Activated T-cell treated with anti-CD3 and anti-CD28 coated beads, Interleukin-2, amount 50 U/mL, for 1 hour (primary cell): ENCODE measurements at regions not wholly inside any gene's neighbourhood (a gene's known extent, or its start where the extent isn't known, plus 50 kb on each side); places are given as distances from the start of the nearest gene placed in this dataset.

Experiments
- DNase-seq: peaks from one replicate; pipeline ENCODE4 v3.0.0-alpha.2; 2020

DNA sequence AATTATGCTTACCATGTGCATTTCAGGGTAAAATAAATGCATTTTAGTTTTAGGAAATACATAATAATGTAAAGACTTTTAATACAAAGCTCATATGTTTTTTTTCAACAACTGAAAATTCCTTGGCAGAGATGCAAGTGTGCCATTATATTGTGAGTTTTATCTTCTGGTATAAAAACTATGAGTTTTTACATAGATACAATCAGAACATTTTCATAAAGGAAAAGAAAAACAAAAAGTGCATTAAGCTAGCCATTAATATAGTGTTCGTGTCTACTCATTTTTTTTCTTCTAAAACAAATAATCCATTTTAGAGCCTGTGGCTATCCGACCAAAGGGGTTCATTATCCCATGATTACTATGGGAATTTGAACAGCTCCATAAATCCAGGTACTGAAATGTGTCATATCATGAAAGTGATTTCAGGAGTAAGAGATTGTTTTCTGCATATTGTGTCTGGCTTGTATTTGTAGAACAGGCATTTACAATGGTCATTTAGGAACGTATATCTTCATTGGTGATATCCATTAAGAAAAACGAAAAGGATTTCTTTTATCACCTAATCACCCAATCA, 236.9 kb upstream of the SLC10A2 start:
- no peak for DNase-seq

DNA sequence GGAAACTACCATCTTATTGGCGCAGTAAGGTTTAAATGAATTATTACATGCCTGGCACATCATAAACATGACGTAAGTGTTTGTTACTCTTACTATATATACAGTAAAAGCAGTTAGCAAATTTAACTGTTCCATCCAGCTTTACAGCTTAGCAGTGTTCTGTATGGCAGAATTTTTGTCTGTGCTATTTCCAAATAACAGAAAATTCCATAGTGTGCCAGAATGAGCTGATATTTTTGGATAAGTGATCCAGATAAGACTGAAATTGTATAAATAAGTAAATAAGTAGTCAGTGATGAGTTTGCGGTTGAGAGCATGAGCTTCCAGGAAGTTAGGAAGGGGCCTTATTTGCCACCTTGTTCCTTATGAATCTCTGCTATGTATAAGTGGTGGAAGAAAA, 236.5 kb upstream of the SLC10A2 start:
- DNase-seq, result no peak

DNA sequence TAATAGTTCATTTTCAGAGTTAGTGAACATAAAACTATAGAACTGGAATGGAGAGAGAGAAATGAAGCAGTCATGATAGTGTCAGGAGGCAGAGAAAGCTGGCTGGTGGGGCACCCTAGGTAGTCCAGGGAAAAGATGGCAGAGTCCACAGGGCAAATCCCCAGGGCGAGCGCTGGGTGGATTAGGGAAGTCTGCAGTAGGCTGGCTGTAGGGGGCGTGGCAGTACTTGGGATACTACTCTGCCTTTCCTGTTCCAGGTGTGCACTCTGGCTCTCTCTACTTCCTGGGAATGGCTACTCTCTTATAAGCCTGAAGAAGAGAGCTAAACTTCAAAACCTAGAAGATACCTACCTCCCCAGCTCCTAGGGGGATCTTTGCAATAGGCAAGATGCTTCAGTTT, 232.9 kb upstream of the SLC10A2 start:
- no peak for DNase-seq

DNA sequence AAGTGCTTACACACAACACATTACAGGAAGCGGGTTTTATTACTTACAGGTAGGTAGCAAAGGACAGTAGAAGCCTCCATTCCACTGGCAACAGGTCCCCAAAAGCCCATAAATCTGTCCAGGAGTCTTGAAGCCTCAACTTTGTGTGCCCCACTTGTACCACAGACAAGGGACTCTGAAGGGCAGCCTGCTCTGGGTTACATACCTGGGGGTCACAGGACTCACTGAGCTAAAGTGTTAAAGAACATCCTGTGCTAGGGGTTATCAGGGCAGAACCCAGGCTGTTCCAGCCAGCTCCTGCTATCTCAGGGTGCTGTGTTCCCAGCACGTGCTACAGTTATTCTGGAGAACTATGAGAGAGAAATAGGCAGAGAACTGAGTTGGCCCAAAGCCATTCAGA, 230.9 kb upstream of the SLC10A2 start:
- DNase-seq, result no peak

DNA sequence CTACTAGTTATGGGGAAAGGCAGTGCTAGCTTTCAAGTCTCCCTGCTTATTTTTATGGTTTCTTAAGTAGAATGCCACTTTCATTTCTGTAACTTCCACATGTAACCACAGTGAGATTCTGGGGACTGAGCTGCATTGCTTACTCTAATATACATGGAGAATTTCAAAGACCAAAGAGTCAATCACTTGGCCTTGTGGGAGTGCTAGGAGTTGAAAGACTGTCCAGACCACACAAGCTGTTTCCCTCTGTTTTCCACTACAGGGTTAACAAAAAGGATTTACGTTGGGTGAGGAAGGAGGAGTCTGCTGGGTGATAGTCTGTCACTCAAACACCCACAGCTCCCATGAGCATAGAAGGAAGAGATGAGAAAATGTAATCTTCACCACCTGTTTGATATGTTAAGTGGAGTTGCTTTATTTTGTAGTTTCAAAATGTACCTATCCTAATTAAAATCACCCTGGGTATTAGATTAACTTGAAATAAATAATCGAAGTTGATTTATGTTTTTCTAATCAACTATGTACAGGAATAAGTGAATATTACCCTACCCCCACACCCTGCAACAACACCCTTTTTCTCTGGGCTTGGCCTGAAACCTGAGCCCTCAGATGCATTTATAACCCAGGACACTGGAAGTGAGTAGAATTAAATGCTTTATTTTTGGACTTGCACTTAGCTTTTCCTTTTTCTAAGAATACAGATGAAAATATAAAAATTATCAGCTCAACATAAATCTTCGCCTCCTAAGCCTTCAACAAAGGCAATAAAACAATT, 225.8 kb upstream of the SLC10A2 start:
- DNase-seq, result no peak

DNA sequence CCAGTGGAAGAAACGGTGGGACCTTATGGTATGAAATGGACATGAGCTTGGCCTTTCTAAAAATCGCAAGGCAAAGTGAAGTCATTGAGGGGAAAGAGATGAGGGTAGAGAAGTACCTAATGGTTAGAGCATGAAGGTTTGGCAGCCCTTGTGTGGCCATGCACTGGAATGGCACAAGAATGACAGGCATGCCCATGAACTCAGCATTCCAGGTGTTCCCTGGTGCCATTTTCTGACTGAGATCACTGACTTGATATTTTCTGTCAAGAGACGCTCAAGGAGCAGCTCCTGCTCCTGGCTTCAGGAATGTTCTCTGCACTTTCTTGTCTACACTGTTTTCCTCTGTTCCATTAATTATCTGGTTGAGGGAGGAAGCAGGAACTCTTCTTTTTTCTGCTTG, 225.0 kb upstream of the SLC10A2 start:
- DNase-seq, result no peak

DNA sequence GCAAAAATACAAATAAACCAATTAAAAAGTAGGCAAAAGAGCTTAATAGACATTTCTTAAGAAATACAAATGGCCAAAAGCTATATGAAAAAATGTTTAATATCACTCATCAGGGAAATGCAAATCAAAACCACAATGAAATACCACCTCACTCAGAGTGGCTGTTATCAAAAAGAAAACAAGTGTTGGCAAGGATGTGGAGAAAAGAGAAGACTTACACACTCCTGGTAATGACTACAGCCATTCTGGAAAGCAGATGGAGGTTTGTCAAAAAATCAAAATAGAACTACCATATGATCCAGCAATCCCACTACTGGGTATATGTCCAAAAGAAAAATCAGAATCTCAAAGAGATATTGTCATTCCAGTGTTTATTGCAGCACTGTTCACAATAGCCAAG, 223.5 kb upstream of the SLC10A2 start:
- no peak for DNase-seq

DNA sequence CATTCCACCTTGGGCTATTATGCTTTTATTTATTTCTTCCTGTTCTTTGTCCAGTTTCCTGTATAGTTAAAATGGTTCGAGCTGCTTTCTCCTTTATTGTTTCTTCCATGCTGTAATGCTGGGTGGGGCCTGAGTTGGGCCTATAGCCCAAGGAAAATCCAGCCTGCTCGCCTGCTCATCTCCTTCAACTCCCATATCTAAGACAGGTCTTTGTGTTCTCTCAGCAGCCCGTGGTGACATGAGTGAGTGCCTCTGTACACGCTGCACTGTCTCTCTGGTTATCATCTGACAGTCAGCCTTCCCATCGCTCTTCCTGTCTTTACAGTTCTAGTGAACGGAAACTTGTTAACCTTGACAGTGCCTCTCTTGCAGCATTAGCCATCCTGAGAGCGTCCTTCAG, 221.9 kb upstream of the SLC10A2 start:
- DNase-seq, result no peak

DNA sequence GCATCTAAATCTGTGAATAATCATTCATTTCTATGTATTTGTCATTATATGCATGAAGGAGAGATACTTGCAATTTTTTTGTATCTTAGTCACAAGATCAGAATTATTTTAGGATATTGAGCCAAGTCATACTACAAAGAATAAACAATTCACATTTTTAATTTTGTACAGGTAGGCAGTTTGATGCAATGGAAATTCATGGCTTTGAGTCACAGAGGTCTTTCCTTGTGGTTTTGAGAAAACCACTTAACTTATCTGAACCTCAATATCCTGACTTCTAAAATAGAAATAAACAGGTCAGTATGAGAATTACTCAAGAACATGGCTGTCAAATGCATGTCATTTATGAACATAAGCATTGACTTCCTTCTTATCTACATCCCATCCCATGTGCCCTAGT, 221.4 kb upstream of the SLC10A2 start:
- DNase-seq, result no peak

DNA sequence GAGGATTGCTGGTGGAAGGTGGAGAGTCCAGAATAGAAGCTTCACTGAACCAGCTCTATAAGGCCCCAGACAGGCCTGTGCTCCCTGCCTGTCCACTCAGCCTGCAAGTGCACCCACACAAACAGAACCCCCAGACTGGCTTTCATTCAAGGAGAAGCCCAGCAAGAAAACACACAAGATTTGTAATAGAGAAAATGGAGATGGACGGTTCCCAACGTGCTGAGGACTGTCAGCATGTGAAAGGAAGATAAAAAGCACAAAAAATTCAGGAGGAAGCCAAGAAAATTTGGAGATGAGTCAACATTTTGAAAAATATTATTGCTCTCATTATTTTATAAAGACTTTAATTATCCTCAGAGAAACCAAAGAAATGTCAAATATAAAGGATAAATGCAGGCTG, 218.2 kb upstream of the SLC10A2 start:
- DNase-seq, result no peak

DNA sequence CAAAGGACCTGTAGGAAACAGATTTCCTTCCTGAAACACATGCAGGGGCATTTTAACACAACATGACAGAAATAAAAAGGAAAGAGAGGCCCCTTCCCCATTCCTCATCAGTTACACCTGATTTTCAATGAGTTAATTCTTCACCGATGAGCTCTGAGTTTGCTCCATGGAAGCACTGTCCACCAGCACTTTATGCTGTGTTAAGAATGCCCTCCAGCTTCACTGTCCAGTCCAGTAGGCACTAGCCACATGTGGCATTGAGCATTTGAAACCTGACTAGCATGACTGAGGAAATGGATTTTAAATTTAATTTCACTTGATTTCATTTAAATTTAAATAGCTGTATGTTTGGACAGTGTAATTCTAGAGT, 217.2 kb upstream of the SLC10A2 start:
- no peak for DNase-seq

DNA sequence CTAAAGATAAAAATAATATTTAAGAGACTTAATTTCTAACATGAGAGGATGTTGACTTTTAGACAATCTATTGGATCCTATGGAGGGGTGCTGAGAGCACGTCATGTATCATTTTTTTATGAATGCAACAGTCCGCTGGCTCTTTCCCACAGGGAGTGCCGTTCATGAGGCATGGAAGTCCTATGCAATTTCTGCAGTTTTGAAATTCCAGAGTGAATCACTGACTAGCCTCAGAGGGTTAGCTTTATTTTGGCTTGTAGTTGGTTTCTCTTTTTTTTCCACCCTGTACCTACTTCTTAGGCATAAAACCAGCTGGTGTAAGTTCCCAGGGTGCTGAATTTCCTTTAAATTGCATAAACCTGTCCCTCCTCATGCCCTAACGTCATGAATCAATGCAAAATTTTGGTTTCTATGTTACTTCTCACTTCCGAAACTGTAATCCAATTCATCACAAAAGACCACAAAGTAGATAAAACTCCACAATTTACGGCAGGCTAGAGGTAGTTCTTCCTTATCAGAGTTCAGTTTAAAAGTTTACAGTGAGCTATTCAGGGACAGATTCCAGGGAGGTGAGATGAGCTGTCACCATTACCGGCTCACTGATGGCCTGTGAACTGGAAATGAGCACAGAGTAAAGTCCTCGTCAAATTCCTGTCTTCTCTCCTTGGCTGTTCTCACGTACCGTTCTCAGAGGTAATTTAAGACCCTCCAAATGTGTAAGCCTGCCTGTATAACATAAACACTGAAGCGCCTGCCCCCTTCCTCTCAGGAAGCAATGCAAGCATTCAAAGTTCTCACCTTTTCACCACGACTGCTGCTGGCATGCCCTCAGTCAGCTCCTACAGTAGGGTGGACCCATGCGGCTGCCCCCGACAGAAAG, 216.6 kb upstream of the SLC10A2 start:
- DNase-seq, result no peak

DNA sequence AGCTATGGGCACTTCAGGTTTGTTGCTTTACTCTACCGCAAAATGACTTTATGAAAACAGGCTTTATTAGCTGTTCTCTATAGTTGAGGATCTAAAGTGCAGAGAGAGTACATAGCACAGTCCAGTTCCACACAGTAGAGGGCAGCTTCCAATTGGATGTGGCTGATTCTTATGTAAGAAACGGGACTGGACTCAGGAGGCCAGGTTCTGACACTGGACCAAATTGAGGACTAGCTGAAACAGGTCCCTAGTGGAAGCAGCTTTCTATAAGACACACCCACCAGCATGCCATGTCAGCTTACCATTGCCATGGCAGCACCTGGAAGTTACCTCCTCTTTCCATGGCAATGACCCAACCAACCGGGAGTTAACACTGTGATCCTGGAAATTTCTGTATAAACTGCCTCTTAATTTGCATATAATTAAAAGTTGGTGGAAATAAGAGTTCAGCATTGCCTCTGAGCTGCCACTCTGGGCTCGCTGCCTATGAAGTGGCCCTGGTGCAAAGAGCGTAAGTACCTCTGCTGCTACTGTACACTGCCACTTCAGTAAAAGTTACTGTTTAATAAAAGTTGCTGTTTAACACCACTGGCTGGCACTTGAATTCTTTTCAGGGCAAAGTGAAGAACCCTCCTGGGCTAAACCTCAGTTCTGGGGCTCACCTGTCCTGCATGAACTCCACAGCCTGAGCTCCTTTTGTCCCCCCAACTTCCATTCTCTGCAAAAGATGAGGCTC, 211.9 kb upstream of the SLC10A2 start:
- no peak for DNase-seq

DNA sequence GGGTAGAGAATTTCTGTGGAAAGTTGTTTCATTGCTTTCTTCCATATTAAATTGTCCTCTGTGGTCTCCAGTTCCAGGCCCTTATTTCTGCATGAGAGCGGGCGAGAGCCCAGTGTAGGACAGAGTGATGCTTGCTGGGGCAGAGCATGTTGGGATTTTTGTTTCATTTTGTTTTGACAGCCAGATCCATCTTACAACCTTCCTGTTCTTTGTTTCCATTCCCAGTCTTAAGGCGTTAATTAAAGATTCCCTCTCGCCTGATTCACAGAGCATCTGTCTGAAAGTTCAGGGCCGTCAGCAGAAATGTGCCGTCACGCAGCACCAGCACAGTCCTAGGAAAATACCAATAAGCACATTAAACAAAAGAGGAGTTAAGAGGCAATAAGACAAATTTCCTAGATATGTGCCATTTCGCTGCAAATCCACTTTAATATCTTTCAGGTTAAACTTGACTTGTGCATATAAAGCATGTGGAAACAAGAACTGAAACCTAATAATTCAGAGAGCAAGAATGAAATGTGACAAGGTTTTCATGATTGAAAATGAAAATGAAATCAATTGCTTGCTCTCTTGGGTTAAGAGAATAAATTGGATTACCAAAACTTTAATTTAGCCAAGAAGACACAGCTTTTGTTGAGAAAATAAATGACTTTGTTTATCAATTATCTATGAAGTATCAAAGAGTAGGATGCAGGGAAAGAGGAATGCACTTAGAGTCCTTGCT, 210.7 kb upstream of the SLC10A2 start:
- DNase-seq, result no peak

DNA sequence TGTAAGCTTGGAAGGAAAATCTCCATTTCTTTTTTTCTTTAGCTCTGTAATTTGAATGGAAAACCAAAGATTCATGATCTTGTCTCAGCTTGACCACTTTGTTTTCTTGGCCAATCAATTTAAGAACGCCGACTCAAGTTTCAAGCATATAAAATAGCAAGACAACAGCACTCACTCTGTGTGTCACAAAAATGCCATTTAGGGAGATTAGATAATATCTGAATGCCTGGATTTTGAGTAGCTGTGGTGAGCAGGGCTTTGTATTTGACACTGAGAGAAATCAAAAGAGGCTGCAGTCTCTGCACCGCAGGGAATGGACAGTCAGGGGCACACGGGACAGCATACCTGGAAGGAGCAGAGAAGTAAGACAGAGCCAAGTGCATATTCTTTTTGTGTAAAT, 209.5 kb upstream of the SLC10A2 start:
- no peak for DNase-seq

DNA sequence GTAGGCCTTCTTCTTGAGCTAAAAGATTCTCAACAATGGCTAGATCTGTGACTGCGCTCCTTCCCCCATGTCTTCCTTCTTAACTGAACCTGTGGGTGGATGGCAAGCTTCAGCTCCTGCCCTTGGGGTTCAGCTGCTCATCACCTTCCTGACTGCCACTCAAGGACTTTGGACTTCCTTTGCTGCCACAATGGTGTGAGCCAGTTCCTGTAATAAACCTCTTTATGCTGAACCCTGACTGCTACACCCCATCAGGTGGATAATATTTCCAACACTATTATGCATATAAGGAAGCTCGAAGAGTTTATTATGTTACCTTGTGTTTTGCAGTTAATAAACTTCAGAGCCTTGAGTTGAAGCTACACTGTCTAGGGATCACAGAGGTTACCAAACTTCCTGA, 208.9 kb upstream of the SLC10A2 start:
- DNase-seq, result no peak

DNA sequence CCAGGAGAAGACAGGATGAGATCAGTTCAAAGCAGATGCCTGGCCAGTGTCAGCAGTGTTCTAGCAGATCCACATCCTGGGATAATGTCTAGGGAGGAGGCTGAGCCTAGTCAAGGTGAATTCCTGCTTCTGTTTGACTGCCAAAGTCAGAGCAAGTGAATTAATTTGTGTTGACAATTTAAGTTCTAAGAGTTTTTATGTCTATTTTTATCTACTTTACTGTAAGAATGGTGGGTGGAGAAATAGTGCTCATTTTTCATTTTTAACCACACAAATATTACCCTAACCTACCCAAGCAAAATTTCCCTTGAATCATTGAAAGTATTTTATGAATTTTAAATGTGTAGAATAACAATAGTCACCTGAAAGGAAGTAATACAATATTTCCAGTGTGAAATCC, 207.6 kb upstream of the SLC10A2 start:
- DNase-seq, result no peak

DNA sequence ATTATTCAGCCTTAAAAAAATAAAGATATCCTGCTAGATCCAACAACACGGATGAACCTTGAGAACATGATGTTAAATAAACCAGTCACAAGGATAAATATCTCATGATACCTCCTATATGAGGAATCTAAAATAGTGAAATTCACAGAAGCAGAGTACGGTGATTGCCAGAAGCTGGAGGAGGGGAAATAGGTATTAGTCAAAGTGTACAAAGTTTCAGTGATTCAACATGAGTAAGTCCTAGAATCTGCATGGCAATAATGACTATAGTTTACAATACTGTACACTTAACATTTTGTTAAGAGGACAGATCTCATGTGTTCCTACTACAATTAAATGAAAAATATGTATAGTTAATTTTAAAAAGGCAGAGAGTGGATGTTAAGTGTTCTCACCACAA, 206.6 kb upstream of the SLC10A2 start:
- no peak for DNase-seq

DNA sequence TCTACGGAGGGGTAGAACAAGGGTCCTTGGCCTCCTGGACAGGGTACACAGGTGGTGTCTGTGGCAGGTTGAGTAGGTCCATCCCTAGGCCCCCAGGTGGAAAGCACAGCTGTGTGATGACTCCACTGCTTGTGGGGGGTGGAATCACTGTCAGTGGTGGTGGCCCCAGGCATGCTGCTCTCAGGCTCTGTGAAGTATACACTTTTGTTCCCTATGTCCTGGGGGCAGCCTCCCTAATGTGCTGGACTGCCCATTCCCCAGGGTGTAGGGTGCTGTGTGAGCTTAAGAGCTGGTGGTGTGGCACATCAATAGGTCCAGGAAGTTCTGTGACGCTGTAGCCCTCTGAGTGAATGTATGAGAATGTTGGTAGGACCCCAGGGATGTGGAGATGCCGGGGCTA, 197.2 kb upstream of the SLC10A2 start:
- DNase-seq, result no peak

DNA sequence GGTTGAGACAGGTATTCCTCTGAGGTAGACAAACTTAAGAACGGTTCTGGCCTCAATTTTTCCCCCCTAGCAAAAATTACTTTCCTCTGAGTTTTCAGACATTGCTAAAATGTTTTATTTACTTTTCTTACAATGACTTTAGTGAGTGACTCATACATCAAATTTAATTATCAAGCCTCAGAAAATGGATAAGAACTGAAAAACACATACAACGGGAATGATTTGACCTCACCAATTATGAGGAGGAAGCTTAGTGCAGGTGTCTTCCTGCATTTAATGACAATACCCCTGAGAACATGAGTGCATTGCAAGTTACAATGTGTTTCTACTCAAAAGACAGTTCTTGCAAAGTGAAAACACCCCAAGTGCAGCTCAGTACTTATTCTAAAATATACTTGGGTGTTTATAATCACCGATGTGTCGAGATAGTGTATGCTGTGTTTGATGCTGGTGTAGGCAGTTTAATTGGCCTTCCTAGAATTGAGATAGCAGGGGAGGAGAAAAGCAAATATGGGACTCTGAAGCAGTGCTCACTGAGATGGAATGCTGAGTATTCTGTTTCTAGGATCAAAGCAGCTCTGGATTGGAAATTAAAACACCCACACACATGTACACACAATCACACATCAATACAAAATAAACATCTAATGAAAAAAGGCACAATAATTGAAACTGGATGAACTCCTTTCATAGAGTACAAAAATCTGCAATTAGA, 189.5 kb upstream of the SLC10A2 start:
- no peak for DNase-seq

DNA sequence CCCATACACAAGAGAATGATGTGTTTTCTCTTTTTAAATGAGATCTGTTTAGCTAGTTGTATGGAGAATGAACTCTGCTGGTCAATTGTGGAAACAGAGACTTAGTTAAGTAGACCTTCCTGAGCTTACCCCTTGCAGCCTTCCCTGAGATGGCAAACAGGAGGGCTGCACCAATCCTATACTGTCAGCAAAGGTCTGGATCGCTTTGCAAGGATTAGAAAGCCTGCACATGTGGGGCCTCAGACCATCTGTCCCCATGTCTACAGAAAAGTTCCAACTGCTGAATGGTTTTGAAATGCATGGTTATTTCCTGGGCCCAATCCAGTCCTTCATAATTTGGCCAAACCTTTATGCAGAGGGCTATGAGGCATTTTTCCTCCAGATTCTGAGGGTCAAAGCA, 183.9 kb upstream of the SLC10A2 start:
- DNase-seq, result no peak

DNA sequence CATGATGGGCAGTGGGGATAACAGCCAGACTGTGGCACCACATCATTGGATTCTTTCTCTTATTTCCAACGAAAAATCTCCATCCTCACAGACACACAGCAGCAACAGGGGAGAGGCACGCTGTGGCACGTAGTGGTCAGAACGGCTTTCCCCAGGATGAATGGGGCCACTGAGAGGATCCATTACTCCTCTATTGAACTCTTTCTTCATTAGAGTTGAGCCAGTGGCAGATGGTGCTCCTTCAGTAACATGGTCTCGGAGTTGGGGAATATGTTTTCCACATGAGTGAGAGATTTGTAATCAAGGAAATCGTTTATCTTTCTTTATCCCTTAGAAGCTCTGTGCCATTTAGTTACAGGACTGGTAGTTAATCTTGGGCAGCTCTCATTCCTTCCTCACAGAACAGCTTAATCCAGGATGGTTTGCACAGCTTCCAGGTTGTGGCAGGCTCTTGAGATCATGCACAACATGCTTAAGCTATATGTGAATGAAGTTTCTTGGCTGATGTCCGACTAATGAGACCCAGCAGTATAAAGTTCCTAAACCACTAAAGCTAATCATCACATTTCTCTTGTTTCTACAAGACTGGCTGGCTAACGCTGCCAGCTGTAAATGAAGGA, 180.5 kb upstream of the SLC10A2 start:
- DNase-seq, result no peak
